ENCODE measurements at regions not wholly inside any gene's neighbourhood (a gene's known extent, or its start where the extent isn't known, plus 50 kb on each side); places are given as distances from the start of the nearest gene placed in this dataset.

GRCh38 chr9:82161876-82162275 is 173.3 kb downstream of the SPATA31D1 start:
- TF ChIP-seq POLR2A (conservative IDR thresholded peaks at IDR 0.05) (no peak), ESRRA (IDR thresholded peaks at IDR 0.05; ENCODE audit: borderline replicate concordance, low read depth) (no peak), EWSR1 (IDR thresholded peaks at IDR 0.05; ENCODE audit: borderline replicate concordance, low read depth, partially characterized antibody) (no peak)

Measured in K562 (cell line).